Liver (tissue), 8 donors: ENCODE measurements at regions not wholly inside any gene's neighbourhood (a gene's known extent, or its start where the extent isn't known, plus 50 kb on each side); places are given as distances from the start of the nearest gene placed in this dataset.

Source experiments
- DNase-seq: peaks from one replicate; pipeline ENCODE4 v3.0.0-alpha.2; 2017; ENCODE audit warnings: low spot score
- H3K27ac ChIP-seq, 2 donors: one replicate each; pipeline ENCODE4 v1.7.0; 2013; ENCODE audit warnings: inconsistent platforms in 2 of 2, low read length in 2 of 2, control low read depth in 1 of 2, low read depth in 1 of 2, mild to moderate bottlenecking in 1 of 2
- H3K27me3 ChIP-seq, 4 donors: one replicate each; pipeline versions ENCODE4 v1.6.1 to v1.7.0; 2013; ENCODE audit warnings: low read length in 3 of 4, inconsistent platforms in 1 of 4, mild to moderate bottlenecking in 1 of 4, moderate library complexity in 1 of 4; ENCODE audit not compliant: control insufficient read depth in 4 of 4, insufficient read depth in 4 of 4
- H3K36me3 ChIP-seq, 4 donors: one replicate each; pipeline versions ENCODE4 v1.6.1 to v1.7.0; 2013; ENCODE audit warnings: low read length in 3 of 4, mild to moderate bottlenecking in 3 of 4, low read depth in 1 of 4, moderate library complexity in 1 of 4; ENCODE audit not compliant: control insufficient read depth in 4 of 4, insufficient read depth in 3 of 4
- H3K4me1 ChIP-seq, 4 donors: one replicate each; pipeline versions ENCODE4 v1.6.1 to v1.7.0; 2013; ENCODE audit warnings: low read length in 3 of 4, mild to moderate bottlenecking in 3 of 4, moderate library complexity in 1 of 4; ENCODE audit not compliant: control insufficient read depth in 4 of 4, insufficient read depth in 4 of 4
- H3K4me3 ChIP-seq, 3 donors: one replicate each; pipeline versions ENCODE4 v1.6.1 to v1.7.0; 2013; ENCODE audit warnings: low read length in 3 of 3, control low read depth in 1 of 3, low read depth in 1 of 3, mild to moderate bottlenecking in 1 of 3
- H3K9ac ChIP-seq, 2 donors: one replicate each; pipeline ENCODE4 v1.7.0; 2013; ENCODE audit warnings: low read length in 2 of 2, mild to moderate bottlenecking in 2 of 2, moderate library complexity in 2 of 2, control low read depth in 1 of 2, low read depth in 1 of 2
- H3K9me3 ChIP-seq, 4 donors: one replicate each; pipeline versions ENCODE4 v1.6.1 to v1.7.0; 2013; ENCODE audit warnings: low read length in 3 of 4; ENCODE audit not compliant: control insufficient read depth in 4 of 4
- EGR1 ChIP-seq, 2 donors: IDR thresholded peaks; 2 replicates each; pipeline ENCODE4 v1.6.1; 2016 to 2018; ENCODE audit warnings: antibody characterized with exemption in 2 of 2, low read depth in 2 of 2
- FOXA1 ChIP-seq: IDR thresholded peaks from 2 replicates; pipeline ENCODE4 v1.6.1; 2016; ENCODE audit warnings: antibody characterized with exemption
- FOXA2 ChIP-seq: IDR thresholded peaks from 2 replicates; pipeline ENCODE4 v1.6.1; 2016; ENCODE audit warnings: antibody characterized with exemption
- HNF4G ChIP-seq: IDR thresholded peaks from 2 replicates; pipeline ENCODE4 v1.6.1; 2016; ENCODE audit warnings: antibody characterized with exemption
- JUND ChIP-seq, 2 donors: IDR thresholded peaks; 2 replicates each; pipeline ENCODE4 v1.6.1; 2016; ENCODE audit warnings: antibody characterized with exemption in 2 of 2
- RXRA ChIP-seq, 2 donors: IDR thresholded peaks; 2 replicates each; pipeline ENCODE4 v1.6.1; 2017 to 2018; ENCODE audit warnings: antibody characterized with exemption in 2 of 2, mild to moderate bottlenecking in 1 of 2
- SP1 ChIP-seq: IDR thresholded peaks from 2 replicates; pipeline ENCODE4 v1.6.1; 2018; ENCODE audit warnings: antibody characterized with exemption, mild to moderate bottlenecking
- TAF1 ChIP-seq: conservative IDR thresholded peaks from 2 replicates; pipeline ENCODE4 v1.6.1; 2016; ENCODE audit warnings: antibody characterized with exemption, mild to moderate bottlenecking
- WGBS: extraction: QIAGEN DNeasy Blood & Tissue Kit; methylation state at CpG from one replicate; pipeline ENCODE4 v1.1.7; 2013; 5-methylcytosine and 5-hydroxymethylcytosine counted together
- TF ChIP-seq, protein P1 (sequence below): fragments of 150-350 bp; IDR thresholded peaks from 2 replicates; pipeline ENCODE4 v1.5.1; 2017; ENCODE audit warnings: improper control_type of control experiment, low read depth, low read length; ENCODE audit not compliant: missing input control
- TF ChIP-seq, protein P2 (sequence below): IDR thresholded peaks from 2 replicates; pipeline ENCODE4 v1.6.1; 2016; ENCODE audit warnings: antibody characterized with exemption, mild to moderate bottlenecking
- TF ChIP-seq, protein P3 (sequence below): IDR thresholded peaks from 2 replicates; pipeline ENCODE4 v1.6.1; 2016; ENCODE audit warnings: antibody characterized with exemption
- donor health status: healthy.
- donor health status: healthy.
- donor health status: healthy.
- donor health status: healthy.
- donor health status: healthy.

DNA sequence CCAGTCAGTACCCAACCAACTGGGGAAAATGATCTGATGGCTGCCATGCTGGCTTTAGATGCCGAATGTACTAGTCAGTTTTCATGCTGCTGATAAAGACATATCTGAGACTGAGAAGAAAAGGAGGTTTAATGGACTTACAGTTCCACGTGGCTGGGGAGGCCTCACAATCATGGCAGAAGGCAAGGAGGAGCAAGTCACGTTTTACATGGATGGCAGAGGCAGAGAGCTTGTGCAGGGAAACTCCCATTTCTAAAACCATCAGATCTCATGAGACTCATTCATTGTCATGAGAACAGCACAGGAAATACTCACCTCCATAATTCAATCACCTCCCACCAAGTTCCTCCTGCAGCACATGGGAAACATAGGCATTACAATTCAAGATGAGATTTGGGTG, 508.9 kb upstream of the NRP1 start:
- WGBS, result 93% methylated on average over 3 of the region's 3 CpGs
- Histone ChIP-seq H3K9me3 (no peaks in the 10 kb centered on the region), H3K4me3 (no peak overlapping the region), H3K27me3 (no peaks in the 10 kb centered on the region), H3K9ac (no peak overlapping the region), H3K27ac (no peak overlapping the region), H3K36me3 (no peaks in the 10 kb centered on the region), H3K4me1 (no peaks in the 10 kb centered on the region)
- TF ChIP-seq, protein P1, sequence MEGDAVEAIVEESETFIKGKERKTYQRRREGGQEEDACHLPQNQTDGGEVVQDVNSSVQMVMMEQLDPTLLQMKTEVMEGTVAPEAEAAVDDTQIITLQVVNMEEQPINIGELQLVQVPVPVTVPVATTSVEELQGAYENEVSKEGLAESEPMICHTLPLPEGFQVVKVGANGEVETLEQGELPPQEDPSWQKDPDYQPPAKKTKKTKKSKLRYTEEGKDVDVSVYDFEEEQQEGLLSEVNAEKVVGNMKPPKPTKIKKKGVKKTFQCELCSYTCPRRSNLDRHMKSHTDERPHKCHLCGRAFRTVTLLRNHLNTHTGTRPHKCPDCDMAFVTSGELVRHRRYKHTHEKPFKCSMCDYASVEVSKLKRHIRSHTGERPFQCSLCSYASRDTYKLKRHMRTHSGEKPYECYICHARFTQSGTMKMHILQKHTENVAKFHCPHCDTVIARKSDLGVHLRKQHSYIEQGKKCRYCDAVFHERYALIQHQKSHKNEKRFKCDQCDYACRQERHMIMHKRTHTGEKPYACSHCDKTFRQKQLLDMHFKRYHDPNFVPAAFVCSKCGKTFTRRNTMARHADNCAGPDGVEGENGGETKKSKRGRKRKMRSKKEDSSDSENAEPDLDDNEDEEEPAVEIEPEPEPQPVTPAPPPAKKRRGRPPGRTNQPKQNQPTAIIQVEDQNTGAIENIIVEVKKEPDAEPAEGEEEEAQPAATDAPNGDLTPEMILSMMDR, result no peak
- TF ChIP-seq FOXA1, result no peak
- no peak for TF ChIP-seq EGR1 (IDR thresholded peaks at IDR 0.05; ENCODE audit: low read depth in 2 of 2)
- DNase-seq, result no peak

DNA sequence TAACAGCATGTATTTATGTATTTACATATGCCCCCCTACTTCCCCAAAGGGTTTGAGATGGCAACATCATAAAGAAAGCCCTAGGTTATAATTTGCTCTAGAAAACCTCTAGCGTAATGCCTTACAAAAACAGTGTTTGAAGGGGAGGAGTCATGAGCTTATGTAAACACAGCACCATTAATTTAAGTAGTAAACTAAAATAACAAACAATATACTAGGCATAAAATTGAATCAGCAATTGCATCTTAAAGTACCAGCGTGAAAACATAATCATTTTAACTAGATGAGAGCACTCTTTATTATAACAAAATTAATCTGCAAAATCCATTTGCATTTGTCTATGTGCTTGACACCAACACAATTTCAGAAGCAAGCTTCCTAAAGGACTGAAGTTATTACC, 507.2 kb upstream of the NRP1 start:
- no peak for TF ChIP-seq TAF1
- TF ChIP-seq, protein P2, sequence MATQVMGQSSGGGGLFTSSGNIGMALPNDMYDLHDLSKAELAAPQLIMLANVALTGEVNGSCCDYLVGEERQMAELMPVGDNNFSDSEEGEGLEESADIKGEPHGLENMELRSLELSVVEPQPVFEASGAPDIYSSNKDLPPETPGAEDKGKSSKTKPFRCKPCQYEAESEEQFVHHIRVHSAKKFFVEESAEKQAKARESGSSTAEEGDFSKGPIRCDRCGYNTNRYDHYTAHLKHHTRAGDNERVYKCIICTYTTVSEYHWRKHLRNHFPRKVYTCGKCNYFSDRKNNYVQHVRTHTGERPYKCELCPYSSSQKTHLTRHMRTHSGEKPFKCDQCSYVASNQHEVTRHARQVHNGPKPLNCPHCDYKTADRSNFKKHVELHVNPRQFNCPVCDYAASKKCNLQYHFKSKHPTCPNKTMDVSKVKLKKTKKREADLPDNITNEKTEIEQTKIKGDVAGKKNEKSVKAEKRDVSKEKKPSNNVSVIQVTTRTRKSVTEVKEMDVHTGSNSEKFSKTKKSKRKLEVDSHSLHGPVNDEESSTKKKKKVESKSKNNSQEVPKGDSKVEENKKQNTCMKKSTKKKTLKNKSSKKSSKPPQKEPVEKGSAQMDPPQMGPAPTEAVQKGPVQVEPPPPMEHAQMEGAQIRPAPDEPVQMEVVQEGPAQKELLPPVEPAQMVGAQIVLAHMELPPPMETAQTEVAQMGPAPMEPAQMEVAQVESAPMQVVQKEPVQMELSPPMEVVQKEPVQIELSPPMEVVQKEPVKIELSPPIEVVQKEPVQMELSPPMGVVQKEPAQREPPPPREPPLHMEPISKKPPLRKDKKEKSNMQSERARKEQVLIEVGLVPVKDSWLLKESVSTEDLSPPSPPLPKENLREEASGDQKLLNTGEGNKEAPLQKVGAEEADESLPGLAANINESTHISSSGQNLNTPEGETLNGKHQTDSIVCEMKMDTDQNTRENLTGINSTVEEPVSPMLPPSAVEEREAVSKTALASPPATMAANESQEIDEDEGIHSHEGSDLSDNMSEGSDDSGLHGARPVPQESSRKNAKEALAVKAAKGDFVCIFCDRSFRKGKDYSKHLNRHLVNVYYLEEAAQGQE, result no peak
- TF ChIP-seq, protein P1, result no peak
- TF ChIP-seq RXRA (IDR thresholded peaks at IDR 0.05), result no peak
- TF ChIP-seq FOXA2, result no peak
- TF ChIP-seq JUND (IDR thresholded peaks at IDR 0.05), result no peak
- TF ChIP-seq HNF4G, result no peak
- no peak for TF ChIP-seq SP1
- no peak for TF ChIP-seq EGR1 (IDR thresholded peaks at IDR 0.05; ENCODE audit: low read depth in 2 of 2)
- TF ChIP-seq, protein P3, sequence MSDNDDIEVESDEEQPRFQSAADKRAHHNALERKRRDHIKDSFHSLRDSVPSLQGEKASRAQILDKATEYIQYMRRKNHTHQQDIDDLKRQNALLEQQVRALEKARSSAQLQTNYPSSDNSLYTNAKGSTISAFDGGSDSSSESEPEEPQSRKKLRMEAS, result no peak

More for the DNA sequence above, 507.2 kb upstream of the NRP1 start:
- H3K27me3 ChIP-seq, result no peaks in the 10 kb centered on the region
- H3K9me3 ChIP-seq, result no peaks in the 10 kb centered on the region
- no peak overlapping the region for H3K4me3 ChIP-seq
- no peaks in the 10 kb centered on the region for H3K4me1 ChIP-seq
- 87% methylated on average over 2 of the region's 2 CpGs for WGBS
- no peak for DNase-seq
- H3K36me3 ChIP-seq, result no peaks in the 10 kb centered on the region
- H3K27ac ChIP-seq, result no peak overlapping the region
- no peak overlapping the region for H3K9ac ChIP-seq
